ENCODE measurements at regions not wholly inside any gene's neighbourhood (a gene's known extent, or its start where the extent isn't known, plus 50 kb on each side); places are given as distances from the start of the nearest gene placed in this dataset.

GRCh38 chr1:239725933-239726332 lies 339.6 kb downstream of the CHRM3 start:
- no peak for TF ChIP-seq CTCF (IDR thresholded peaks at IDR 0.05)
- no peak for TF ChIP-seq POLR2A (IDR thresholded peaks at IDR 0.05)
